Left renal pelvis (tissue), 4 donors: ENCODE measurements at regions not wholly inside any gene's neighbourhood (a gene's known extent, or its start where the extent isn't known, plus 50 kb on each side); places are given as distances from the start of the nearest gene placed in this dataset.
"Not testable (repeated sequence)": the region's sequence is repeated elsewhere in the genome, so short reads cannot be mapped to it uniquely, and the experiment has no call there.

Experiments used
- DNase-seq, 4 donors: peaks; one replicate each; pipeline ENCODE4 v3.0.0-alpha.2; 2013; ENCODE audit warnings: low read depth in 4 of 4, low spot score in 3 of 4

GRCh38 chr3:95775486-95776094, 1038.8 kb upstream of the EPHA6 start:
- DNase-seq, result no peak

GRCh38 chr3:95781598-95781997, 1032.8 kb upstream of the EPHA6 start:
- DNase-seq, result no peak

DNA sequence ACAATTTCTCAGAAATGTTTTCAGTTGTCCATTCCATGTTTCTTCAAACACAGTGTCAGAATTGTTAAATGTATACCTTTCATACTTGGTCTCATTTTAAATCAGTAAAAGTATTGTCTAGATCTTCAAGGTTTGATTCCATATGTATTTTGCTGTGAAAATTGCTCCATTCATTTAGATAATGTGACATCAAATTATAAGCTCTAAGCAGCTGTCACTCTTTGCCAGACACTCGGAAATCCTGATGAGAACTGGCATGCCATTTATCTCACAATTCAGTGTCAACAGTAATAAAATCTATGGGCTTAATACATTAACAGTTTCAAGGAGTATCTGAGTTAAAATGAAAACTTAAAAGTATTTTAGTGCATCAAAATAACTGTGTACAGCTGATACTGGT, 1025.3 kb upstream of the EPHA6 start:
- no peak for DNase-seq

DNA sequence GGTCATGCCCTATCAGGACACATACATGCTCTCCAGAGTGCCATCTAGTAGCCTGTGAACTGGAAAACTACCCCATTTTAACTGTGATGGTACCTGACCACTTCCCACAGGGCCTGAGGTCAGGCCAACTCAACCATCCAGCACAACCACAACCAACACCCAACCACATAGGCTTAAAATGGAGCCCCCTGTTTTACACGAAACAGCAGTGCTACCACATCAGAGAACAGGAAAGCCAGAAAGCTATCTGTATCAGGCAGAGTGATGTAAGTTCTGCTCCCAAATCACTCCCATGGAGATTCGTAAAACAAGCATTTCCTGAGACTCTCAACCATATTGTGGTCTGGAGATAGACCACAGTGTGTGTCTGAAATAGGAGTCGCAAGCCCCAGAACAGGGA, 1017.3 kb upstream of the EPHA6 start:
- DNase-seq, result no peak

GRCh38 chr3:95798628-95799027, 1015.8 kb upstream of the EPHA6 start:
- no peak for DNase-seq

DNA sequence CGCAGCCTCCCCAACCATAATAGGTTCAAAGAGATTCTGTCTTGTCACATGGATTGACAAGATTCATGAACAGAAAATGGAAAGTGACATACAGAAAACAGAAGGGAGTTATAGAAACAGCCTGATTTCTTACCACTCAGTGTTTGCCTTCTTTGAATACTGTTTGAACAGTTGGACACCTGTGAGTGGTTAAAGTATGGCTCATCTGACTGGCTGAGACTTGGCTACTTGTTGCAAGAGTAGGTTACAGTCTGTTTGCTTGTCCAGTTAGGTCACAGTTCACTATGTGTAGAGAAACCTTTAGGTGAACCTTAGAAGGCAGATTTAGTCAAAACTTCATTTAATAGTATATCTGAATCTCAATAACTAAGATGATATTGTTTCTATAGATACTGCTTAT, 1003.9 kb upstream of the EPHA6 start:
- DNase-seq, result no peak

DNA sequence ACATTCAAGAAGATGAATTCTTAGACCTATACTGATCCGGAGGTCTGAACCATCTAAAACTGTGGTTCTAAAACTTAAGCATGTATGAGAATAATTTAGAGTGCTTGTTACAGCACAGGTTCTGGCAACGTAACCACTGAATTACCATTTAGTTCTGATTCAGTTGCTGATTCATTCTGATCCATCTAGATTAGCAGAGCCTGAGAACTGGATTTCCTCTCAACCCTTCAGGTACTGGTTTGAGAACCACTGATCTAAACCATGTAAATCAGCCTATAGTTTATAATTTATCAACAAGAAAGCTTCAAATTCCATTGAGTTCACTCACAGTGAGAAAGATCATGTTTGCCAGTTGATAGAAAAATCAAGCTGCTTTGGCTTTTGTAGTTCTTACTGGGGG, 1001.1 kb upstream of the EPHA6 start:
- no peak for DNase-seq

- no peak for DNase-seq
Observed at GRCh38 chr3:95815828-95816227, 998.6 kb upstream of the EPHA6 start.

DNA sequence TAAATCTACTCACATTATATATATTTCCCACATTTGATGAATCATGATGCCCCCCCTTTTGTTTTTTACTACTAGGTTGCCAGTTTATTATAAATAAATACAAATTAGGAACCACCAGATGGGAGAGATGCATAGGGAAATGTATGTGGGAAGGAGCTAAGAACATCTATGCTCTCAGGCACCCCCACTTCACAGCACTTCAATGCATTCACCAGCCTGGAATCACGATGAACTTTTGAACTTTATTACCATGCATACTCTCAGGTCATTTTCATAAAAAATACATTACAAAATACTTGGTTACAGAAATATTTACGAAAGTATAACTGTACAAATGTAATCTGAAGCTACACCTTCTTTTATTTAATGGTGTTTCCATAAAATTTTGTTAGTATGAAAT, 988.0 kb upstream of the EPHA6 start:
- no peak for DNase-seq

DNA sequence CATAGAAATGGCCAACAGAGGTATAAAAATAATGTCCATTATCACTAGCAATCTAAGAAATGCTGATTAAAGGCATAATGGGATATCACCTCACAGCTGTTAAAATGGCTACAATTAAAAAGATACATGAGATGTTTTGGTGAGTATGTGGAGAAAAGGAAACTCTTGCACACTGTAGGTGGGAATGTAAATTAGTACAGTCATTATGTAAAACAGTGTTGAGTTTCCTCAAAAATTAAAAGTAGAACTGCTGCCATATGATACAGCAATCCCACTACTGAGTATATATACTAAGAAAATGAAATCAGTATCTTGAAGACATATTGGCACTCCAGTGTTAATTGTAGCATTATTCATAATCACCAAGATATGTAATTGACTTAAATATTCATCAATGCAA, 982.2 kb upstream of the EPHA6 start:
- no peak for DNase-seq

GRCh38 chr3:95860628-95861027, 953.8 kb upstream of the EPHA6 start:
- DNase-seq, result not testable (repeated sequence)

GRCh38 chr3:95883801-95884200, 930.6 kb upstream of the EPHA6 start:
- no peak for DNase-seq

- no peak for DNase-seq
Observed at GRCh38 chr3:95886616-95887015, 927.8 kb upstream of the EPHA6 start.

DNA sequence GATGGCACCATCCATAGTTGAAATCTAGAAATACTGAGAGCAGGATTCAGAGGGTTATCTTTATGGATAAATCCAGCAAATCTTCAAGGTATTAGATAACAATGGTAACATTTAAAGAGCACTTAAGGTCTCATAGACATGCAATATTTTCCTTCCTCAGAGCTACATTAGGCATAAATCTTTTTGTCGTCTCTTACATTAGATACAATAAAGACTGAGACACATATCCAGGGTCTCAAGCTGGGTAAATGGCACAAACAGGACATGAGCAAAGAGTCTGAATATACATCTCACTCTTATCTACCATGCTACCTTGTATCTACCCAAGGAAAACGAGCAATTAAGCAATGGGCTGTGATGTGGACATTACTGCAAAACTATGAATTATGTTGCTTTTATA, 927.3 kb upstream of the EPHA6 start:
- DNase-seq, result no peak

- no peak for DNase-seq
Observed at GRCh38 chr3:95894820-95895219, 919.6 kb upstream of the EPHA6 start.

DNA sequence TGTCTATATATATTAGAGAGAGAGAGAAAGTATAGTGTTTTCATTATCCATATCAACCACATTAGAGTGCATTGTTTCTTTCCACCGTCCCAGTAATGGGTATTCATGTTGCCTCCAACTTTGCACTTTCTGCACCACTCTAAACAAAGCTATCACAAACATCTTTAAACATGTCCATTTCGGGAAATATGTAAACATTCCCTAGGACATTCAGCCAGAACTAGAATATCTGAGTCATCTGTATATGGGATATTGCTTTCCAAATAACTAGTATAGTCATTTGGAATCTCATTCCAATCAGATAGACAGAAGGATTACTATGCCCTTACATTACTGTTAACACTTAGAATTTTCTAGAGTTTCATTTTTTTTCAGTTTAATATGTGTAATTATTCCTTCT, 914.9 kb upstream of the EPHA6 start:
- no peak for DNase-seq

- no peak for DNase-seq
Observed at GRCh38 chr3:95899911-95900310, 914.5 kb upstream of the EPHA6 start.

- DNase-seq, result no peak
Observed at GRCh38 chr3:95901948-95902347, 912.4 kb upstream of the EPHA6 start.

- DNase-seq, result no peak
Observed at GRCh38 chr3:95905182-95905581, 909.2 kb upstream of the EPHA6 start.

GRCh38 chr3:95911767-95912166, 902.6 kb upstream of the EPHA6 start:
- no peak for DNase-seq

GRCh38 chr3:95923496-95924210, 890.7 kb upstream of the EPHA6 start:
- no peak for DNase-seq

- DNase-seq, result no peak
Observed at GRCh38 chr3:95926904-95927501, 887.4 kb upstream of the EPHA6 start.
